BJ (cell line): ENCODE measurements at regions not wholly inside any gene's neighbourhood (a gene's known extent, or its start where the extent isn't known, plus 50 kb on each side); places are given as distances from the start of the nearest gene placed in this dataset.

ENCODE experiments used
- CTCF ChIA-PET: fragments of 350-600 bp; formaldehyde crosslinking; extraction: SDS; loops from one replicate; lab custom pipeline; 2021; ENCODE audit warnings: antibody characterized with exemption, inconsistent platforms; lab: Yijun Ruan, JAX
- POLR2A ChIA-PET: fragments of 300-600 bp; sonication (Branson Sonifier 250); formaldehyde crosslinking; extraction: SDS; loops from one replicate; lab custom pipeline; 2021; ENCODE audit warnings: antibody characterized with exemption; lab: Charles Lee
- DNase-seq: peaks from one replicate; pipeline ENCODE4 v3.0.0-alpha.2; 2011; ENCODE audit warnings: low read depth
- H3K27me3 ChIP-seq: 2 replicates; pipeline ENCODE4 v1.6.0; 2011; ENCODE audit warnings: low read length; ENCODE audit not compliant: control insufficient read depth, insufficient read depth
- H3K36me3 ChIP-seq: 2 replicates; pipeline ENCODE4 v1.5.1; 2011; ENCODE audit warnings: low read length; ENCODE audit not compliant: control insufficient read depth, insufficient read depth
- H3K4me3 ChIP-seq: 2 replicates; pipeline ENCODE4 v1.5.1; 2011; ENCODE audit warnings: low read depth, mild to moderate bottlenecking, control low read depth, low read length
- TF ChIP-seq, protein P1 (sequence below): IDR thresholded peaks from 2 replicates; pipeline ENCODE4 v1.5.1; 2011; ENCODE audit warnings: low read depth, mild to moderate bottlenecking, control low read depth, inconsistent platforms, low read length, moderate library complexity; ENCODE audit not compliant: insufficient read depth

DNA sequence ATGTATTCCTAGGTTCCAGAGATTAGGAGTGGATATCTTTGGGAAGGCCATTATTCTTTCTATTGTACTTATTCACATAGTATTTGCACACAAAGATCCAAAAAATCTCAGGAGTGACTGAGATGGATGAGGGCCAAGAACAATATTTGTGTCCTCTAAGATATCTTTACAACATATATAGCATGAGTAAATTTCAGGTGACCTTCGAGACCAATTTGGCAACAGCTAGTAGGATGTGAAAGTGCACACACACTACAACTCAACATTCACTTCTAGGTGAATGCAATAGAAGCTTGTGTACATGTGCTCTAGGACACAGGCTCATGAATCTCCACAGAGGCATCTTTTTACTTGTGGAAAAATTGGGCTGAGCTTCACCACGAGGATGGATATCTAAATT is 224.0 kb downstream of the C1orf94 start:
- no peak for DNase-seq
- Histone ChIP-seq H3K36me3 (no peaks in the 10 kb centered on the region), H3K27me3 (no peaks in the 10 kb centered on the region), H3K4me3 (no peak overlapping the region)
- ChIA-PET CTCF (no interaction called here), POLR2A (no interaction called here)
- TF ChIP-seq, protein P1, sequence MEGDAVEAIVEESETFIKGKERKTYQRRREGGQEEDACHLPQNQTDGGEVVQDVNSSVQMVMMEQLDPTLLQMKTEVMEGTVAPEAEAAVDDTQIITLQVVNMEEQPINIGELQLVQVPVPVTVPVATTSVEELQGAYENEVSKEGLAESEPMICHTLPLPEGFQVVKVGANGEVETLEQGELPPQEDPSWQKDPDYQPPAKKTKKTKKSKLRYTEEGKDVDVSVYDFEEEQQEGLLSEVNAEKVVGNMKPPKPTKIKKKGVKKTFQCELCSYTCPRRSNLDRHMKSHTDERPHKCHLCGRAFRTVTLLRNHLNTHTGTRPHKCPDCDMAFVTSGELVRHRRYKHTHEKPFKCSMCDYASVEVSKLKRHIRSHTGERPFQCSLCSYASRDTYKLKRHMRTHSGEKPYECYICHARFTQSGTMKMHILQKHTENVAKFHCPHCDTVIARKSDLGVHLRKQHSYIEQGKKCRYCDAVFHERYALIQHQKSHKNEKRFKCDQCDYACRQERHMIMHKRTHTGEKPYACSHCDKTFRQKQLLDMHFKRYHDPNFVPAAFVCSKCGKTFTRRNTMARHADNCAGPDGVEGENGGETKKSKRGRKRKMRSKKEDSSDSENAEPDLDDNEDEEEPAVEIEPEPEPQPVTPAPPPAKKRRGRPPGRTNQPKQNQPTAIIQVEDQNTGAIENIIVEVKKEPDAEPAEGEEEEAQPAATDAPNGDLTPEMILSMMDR = no peak

- DNase-seq = no peak
- Histone ChIP-seq H3K4me3 (no peak overlapping the region), H3K27me3 (no peaks in the 10 kb centered on the region), H3K36me3 (no peaks in the 10 kb centered on the region)
- TF ChIP-seq, protein P1 = no peak
- POLR2A ChIA-PET = no interaction called here
- CTCF ChIA-PET = interaction anchor here (1.5 kb wide), 1 partner anchor 10 kb away, joined by 5 read pairs; no protein-coding TSS in a partner anchor
Measured at GRCh38 chr1:34403156-34403555, 226.4 kb downstream of the C1orf94 start.

DNA sequence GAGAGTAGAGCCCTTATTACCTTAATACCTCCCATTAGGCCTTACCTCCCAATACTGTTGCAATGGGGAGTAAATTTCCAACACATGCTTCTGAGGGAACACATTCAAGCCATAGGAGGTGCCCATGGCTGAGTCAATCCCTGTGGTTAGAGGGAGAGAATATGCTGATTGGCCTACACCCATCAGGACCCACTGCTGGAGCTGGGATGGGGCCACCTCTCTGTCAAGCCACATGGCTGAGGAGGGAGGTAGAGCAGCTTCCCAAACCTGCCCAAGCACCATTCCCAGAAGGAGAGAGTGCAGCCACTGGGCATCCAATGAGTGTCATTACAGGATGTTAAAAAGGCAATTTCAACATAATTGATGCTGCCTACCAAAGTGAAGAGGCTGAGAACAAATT is 228.1 kb downstream of the C1orf94 start:
- Histone ChIP-seq H3K4me3 (no peak overlapping the region), H3K36me3 (no peaks in the 10 kb centered on the region), H3K27me3 (no peaks in the 10 kb centered on the region)
- ChIA-PET CTCF (no interaction called here), POLR2A (no interaction called here)
- DNase-seq = no peak
- TF ChIP-seq, protein P1 = no peak

DNA sequence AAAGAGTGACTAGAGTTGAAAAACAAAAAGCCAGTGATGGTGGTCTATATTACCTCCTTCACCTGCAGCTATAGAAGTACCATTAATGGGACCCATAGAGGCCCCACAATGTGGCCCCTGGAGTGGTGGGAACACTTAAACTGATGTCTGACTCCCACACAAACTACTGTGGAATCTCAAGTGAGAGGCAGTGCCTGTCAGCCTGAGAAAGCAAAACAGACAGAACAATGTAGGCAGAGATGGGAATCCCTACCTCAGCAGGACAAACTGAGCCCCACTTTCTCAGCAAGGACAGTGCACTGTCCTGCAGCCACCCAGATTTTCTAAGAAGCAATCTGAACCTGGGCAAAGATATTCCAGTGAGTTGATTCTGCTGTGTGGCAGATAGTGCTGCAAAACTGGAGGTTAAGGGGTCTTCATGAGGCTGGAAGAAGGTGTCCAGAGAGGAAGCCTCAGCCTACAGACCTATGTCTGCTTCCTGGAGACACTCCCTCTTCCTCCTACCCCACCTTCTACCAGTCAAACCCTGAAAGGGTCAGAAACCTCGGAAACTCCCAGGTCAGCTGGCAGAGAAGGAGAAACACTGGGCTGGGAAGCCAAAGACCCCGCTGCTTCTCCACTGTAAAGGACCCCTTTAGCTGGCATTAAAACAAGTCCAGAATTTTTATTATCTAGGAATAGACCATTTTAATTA is 228.7 kb downstream of the C1orf94 start:
- H3K36me3 ChIP-seq = no peaks in the 10 kb centered on the region
- CTCF ChIA-PET = no interaction called here
- H3K27me3 ChIP-seq = no peaks in the 10 kb centered on the region
- H3K4me3 ChIP-seq = no peak overlapping the region
- POLR2A ChIA-PET = no interaction called here
- no peak for DNase-seq
- TF ChIP-seq, protein P1 = no peak

- POLR2A ChIA-PET = no interaction called here
- no peak overlapping the region for H3K4me3 ChIP-seq
- no peak for DNase-seq
- CTCF ChIA-PET = no interaction called here
- H3K27me3 ChIP-seq = no peaks in the 10 kb centered on the region
- TF ChIP-seq, protein P1 = no peak
- H3K36me3 ChIP-seq = no peaks in the 10 kb centered on the region
Measured at GRCh38 chr1:34406377-34406776, 229.7 kb downstream of the C1orf94 start.
